DND-41 (cell line): ENCODE measurements at regions not wholly inside any gene's neighbourhood (a gene's known extent, or its start where the extent isn't known, plus 50 kb on each side); places are given as distances from the start of the nearest gene placed in this dataset.

Source experiments
- CTCF ChIP-seq: IDR thresholded peaks from 2 replicates; pipeline ENCODE4 v1.5.1; 2012; ENCODE audit warnings: borderline replicate concordance, low read length, moderate library complexity, mild to moderate bottlenecking; ENCODE audit not compliant: poor library complexity, severe bottlenecking; ENCODE audit errors: extremely low read depth
- EZH2 ChIP-seq: IDR thresholded peaks from 3 replicates; pipeline ENCODE4 v1.6.1; 2012; ENCODE audit warnings: borderline replicate concordance, low read depth, mild to moderate bottlenecking, moderate library complexity, low read length, inconsistent platforms; ENCODE audit not compliant: severe bottlenecking

DNA sequence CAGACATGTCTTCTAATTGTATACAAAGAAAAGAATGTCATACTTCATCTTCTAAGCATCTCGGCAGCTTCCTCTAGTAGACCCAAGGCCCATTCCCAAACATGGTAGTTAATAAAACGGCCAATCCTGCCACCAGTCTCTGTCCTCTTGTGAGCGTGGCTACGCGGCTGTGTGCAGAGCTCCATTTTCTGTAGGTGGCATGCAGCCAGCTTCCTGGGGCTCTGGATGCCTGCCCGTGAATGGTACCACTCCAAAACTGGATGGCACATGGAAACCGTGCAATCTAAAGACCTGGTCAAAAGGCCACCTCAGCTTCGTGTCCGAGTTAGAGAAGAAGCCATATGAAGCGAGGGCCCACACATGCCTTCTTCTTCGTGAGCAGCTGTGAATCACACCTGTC lies 110.7 kb downstream of the SIPA1L2 start:
- no peak for TF ChIP-seq CTCF
- TF ChIP-seq EZH2, result no peak
